Stimulated activated CD4-positive, alpha-beta T cell treated with anti-CD3 and anti-CD28 coated beads, Interleukin-2, amount 100 ng/mL, for 4 hours (primary cell): ENCODE measurements at regions not wholly inside any gene's neighbourhood (a gene's known extent, or its start where the extent isn't known, plus 50 kb on each side); places are given as distances from the start of the nearest gene placed in this dataset.
"Not testable (repeated sequence)": the region's sequence is repeated elsewhere in the genome, so short reads cannot be mapped to it uniquely, and the experiment has no call there.

Experiments
- DNase-seq: peaks from one replicate; pipeline ENCODE4 v3.0.0-alpha.2; 2020; ENCODE audit warnings: low read depth

DNA sequence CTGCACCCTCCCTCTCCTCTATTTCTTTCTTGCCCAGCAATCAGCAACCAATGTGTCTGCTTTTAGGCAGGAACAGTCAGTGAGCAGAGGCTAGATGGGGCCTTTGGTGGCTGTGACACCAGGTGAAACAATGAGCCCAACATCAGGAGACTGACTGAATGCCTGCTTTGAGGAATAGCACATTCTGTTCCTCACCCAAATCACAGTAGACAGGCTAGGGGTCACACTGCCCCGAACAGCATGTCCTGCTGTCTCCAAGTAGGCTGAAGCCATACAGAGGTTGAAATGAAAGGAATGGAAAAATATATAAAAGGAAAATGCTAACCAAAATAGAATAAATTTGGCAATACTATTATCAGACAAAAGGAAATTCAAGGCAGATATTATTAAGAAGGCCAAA is 122.5 kb upstream of the GDNF start:
- DNase-seq = no peak

DNA sequence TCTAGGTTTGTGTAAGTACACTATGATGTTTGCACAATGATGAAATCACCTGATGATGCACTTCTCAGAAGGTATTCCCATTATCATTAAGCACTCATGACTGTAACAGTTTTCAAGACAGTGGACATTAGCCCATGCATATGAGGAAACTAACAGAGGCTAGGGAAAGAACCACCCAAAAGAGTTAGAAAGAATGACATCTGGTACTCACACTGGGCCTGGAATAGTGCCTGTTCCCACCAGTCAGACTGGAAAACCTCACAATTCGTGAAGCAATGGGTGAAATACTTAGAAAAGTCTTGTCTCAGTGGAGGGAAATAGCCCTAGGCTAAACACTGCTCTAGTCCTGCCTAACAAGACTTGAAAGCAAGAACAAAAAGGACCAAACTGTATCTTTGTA is 117.4 kb upstream of the GDNF start:
- no peak for DNase-seq

DNA sequence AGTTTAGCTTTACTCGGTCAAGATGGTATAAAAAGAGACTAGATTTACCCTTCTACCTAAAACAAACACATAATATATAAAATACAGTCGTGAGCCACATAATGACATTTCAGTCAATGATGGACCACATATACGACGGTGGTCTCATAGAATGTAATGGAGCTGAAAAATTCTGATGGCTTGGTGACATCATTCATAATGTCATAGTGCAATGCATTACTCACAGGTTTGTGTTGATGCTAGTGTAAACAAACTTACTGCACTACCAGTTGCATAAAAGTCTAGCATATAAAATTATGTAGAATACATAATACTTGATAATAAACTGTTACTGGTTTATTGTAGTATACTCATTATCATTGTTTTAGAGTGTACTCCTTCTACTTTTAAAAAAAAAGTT is 115.9 kb upstream of the GDNF start:
- no peak for DNase-seq

DNA sequence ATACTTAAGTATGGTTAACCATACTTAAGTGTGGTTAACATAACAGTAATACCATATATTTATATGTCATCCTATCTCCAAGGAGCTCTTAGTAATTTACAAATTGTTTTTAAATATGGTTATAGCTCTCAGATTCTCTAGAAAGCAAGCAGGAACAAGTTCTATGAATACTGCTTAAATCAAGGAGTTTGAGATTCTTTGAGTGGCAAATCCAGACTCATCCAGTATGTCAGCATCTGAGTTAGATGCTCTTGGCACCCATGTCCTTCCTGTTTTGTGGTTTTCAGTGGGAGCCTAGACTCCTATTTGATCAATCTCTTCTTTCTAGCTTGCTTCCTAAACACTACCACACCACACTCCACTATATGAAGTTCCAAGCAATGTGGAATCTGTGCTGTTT is 114.7 kb upstream of the GDNF start:
- DNase-seq = no peak

DNA sequence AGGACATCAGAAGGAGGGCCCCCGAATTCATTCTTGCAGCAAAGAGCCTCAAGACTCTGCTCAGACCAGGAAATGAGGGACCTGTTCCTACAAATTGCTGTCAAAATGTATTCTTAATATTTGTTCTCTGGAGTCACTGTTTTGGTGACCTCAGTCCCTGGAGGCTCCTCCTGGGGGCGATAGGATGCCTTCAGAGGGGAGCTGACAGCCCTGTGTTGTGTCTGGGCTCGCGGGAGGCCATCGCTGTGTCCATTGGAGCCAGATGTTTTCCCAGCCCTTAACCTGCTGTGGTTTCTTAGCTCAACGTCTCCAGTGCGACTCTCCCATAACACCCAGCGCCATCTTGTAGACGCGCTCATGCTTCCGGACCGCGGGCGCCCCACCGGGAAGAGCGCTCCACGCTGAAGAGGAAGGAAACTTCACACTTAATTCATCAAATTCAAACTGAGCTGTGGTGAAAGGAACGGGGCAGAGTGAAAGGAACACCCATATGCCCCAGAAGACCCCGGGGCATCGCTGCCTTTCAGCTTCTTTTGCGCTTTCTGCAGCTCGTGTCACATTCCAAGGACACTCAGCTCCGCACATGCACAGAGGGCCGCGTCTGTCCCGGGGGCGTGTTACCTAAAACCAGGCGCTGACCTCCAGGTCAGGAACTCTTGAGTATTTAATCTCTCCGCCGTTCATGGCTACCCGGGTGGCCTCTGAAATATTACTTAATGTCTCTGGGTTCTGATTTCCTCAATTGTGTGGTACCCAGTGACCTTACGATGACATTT is 112.3 kb upstream of the GDNF start:
- DNase-seq = no peak

DNA sequence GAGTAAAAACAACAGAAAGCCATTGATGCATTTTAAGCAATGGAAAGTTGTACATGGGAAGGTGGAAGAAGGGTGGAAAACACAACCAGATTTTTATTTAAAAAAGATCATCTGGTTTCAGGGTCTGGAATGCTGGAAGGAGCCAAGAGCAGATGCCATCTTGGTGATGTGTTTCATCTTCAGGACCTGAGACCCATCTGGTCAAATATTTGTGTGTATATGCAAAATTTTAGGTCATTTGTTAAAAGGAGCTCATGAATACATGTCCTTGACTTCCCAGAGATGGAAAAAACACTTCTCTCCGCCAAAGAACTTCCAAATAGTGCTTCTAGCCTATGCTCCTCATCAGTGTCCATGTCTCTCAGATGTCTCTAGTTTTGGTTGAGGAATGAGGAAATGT is 110.6 kb upstream of the GDNF start:
- DNase-seq = no peak

DNA sequence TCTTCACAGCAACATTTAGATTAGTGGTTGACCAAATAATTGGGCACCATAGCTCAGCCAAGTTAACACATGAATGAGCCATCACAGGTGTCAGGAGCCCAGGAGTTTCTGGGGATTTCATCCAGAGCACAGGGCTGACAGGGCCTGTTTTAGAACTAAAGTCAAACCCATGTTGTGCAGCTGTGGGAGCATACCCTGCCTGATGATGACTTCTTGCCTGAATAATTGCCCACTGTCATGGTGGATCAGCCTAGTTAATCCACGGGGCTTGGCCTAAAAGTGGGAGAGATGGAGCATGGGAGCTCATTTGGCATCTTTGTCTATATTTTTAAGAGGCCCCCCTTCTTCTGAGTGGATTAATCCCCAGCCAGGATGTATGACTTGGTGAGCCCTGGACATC is 105.6 kb upstream of the GDNF start:
- DNase-seq = no peak

DNA sequence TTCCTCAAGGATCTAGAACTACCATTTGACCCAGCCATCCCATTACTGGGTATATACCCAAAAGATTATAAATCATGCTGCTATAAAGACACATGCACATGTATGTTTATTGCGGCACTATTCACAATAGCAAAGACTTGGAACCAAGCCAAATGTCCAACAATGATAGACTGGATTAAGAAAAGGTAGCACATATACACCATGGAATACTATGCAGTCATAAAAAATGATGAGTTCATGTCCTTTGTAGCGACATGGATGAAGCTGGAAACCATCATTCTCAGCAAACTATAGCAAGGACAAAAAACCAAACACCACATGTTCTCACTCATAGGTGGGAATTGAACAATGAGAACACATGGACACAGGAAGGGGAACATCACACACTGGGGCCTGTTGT is 103.3 kb upstream of the GDNF start:
- not testable (repeated sequence) for DNase-seq

DNA sequence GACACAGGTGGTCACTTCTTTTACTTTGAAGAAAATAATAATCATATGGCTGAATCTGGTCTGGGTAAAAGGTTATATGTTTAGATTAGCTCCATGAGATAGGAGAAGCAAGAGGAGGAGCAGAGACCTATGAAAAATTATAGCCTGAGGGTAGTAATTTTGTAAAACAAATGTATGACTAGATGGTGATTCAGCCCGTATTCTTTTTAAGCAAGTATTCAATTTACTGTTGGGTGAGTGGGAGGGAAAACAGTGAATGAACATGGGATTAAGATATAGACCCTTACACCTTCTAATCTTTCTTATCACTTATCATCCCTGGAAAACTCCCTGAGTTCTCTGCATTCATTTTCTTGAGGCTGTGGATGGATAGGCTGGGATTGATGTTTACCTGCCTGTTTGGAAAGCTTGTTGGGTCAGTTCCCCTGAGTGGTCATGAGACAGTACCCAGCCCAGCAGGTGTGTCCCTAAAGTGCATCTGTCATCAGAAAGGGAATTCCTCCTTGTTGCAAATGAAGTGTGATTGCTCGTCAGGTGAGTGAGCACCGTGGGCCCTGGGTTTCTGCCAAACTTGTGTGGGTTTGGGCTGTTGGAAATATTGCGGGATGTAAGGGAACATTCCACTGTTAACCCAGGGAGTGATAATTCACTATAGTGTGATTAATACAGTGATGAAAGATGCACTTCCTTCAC is 101.2 kb upstream of the GDNF start:
- DNase-seq = no peak

DNA sequence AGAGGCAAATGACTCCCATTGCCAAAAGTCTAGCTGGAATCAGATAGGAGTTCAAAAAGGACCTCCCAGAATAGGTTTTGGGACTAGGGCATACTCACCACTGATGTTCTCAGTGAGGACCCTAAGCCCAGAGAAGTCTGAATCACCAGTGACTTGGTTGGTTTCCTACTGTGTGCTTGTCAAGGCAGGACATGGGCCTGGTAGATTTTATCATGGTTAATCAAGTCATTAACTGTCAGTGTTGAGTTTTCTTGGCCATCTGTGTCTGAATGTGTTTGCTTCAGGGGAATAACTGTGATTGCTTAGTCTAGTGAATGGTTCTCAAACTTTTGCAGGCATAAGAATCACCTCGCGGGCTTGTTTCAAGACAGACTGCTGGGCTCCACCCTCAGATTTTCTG is 99.0 kb upstream of the GDNF start:
- DNase-seq = no peak

DNA sequence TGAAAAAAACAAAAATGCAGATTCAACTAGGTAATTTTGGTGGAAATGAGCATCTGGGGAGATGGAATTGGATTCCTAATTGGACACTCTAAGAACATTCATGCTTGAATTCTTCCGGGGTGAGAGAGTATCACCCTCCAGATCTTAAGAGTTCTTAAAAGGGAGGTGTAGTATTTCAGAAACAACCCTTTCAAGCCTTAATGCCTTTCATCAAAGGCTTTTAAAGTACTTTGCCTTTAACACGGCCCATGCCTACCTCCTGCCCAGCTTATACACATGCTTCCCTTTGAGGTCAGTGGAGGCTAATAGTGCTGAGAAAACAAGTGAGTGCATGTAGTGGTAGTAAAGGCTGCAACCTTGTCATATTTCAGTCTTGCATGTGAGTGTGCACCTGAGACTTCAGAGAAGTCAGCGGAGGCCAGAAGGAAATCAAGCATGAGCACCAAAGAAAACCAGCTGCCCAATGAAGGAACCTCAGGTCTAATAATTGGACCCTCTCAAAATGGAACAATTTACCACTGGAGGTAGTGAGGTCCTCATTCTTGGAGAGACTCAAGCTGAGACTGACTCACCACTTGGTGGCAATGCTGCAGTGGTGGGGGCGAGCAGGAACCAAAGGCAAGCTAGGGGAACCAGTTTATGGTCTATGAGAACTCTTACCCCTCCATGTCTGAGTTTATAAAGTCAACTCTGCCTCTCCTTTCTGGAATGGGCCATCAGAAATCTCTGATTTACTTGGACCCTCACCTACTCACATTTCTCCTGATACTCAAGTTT is 98.4 kb upstream of the GDNF start:
- no peak for DNase-seq

DNA sequence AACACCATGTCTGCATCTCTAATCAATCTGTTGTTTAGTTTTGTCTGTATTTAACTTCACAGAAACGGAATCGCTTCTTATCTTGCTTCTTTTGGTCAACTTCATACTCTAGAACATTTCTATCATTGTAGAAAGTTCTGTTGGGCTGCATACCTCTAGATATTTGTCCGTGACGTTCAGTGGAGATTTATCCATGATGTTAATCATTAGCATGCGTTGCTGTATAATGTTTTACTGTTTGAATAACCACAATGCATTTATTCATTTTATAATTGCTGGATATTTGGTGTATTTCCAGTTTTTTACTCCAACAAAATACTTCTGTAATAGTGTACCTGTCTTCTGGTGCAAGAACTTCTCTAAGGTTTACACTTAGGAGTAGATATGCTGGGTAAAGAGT is 96.2 kb upstream of the GDNF start:
- DNase-seq = no peak

DNA sequence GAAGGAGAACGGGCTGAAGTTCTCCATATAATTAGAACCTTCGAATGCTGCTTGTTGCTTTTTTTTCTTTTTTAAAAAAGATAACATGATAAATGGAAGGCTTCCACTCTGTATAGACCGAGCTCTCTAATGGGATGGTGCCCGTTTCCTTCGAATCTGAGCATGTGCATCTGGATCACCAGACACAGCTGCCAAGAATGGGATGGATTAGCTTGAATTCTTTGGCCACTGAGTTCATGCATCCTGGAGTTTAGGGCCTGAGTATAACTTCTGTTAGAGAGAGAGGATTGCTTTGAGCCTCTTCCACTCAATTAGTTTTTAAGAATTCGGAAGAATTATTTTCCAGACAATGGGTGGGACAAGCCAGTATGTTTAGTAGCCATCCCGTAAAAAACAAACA is 93.7 kb upstream of the GDNF start:
- no peak for DNase-seq

DNA sequence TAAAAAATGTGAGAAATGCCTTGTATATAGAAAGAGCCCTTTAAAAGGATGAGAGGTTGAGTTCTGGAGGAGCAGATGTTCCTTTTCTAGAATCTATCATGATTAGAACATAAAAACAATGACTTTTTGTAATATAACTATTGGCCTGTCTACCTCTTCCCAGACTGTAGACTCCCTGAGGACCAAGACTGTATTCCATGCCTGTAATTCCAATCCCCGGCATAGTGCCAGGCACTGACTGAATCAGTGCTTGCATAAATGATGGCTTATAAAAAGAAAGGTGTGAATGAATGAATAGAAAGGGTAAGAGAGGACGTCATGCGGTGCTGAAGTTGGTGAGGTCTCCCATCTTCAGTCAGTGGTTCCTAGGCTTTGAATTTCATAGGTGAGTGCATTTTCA is 92.6 kb upstream of the GDNF start:
- DNase-seq = no peak

DNA sequence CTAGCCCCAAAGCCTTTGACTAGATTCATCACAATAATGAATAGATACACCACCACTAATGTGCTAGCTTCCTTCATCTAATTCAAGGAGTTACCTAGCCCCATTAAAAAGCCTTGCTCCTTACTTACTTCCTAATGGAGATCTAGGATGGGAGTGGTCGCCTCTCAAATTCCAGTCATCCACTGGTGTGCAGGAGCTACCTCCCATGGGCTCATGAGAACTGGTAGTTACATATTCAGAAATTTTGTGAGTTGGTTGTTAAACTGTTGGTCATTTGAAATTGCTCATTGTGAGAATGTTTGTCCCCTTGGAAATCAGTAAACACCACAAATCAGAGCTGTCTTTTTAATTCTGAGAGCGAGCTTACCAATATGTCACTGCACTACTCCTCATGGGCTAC is 91.7 kb upstream of the GDNF start:
- no peak for DNase-seq

DNA sequence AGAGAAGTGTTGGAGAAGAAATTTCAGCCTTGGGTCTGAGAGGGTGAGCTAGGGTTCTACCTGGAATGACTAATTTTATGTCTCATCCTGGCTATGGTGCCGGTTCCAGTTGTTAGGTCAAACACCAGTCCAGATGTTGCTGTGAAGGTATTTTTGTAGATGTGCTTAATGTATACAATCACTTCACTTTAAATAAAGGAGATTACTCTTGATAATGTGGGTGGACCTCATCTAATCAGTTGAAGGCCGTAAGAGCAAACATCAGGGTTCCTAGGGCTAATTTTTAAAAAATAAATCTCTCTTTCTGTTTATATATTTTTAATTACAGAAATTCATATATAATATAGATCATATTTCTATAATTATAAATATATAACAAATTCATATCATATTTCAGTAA is 90.5 kb upstream of the GDNF start:
- no peak for DNase-seq

DNA sequence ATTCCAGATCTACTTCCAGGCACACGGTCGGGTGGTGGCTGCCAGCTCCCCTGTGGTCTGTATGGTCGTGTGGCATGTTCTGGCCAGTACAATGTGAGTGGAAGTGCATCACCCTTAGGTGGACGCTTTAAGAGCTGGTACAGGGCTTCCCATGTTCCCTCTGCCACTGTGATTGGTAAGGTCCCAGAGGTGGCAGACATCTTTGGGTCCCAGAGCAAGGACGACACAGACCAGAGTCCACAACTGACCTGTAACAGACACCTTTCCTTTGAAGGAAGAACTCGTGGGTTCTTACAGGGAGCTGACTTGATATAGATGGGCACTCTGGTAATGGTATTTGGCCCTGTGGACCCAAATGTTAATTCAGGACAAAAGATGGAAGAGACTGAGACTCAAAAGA is 90.0 kb upstream of the GDNF start:
- DNase-seq = no peak

DNA sequence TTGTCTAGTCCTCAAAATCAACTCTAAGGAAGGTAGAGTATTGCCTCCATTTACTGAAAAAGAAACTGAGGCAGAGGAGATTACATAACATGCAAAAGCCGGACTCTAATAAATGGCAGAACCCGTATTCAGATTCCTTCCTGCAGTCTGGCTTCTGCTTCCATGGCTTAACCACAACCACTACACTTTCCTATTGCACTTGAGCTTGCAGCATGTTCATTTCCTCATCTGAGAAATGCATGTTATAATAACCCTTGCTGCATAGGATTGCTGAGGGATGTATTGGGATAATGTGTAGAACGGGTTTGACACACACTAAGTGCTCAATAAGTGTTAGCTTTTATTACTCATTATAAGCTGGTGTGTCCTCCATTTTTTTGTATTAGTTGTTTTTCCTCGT is 87.9 kb upstream of the GDNF start:
- not testable (repeated sequence) for DNase-seq

DNA sequence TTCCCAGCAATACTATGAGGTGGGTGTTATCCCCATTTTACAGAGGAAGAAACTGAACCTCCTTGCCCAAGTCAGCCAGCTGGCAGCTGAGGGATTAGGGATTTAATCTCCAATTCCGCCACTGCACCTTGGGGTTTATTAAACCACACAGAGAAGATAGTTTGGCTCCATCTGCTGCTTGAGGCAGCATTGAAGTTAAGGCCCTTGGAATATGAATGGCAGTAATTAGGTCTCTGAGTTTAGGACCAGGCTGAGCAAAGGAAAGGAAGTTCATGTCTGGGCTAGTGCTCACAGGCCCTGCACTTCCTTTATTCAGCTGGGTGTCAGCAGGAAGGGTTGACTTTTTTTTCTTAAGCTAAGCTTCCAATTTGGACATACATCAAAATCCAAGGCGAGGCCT is 86.9 kb upstream of the GDNF start:
- no peak for DNase-seq

DNA sequence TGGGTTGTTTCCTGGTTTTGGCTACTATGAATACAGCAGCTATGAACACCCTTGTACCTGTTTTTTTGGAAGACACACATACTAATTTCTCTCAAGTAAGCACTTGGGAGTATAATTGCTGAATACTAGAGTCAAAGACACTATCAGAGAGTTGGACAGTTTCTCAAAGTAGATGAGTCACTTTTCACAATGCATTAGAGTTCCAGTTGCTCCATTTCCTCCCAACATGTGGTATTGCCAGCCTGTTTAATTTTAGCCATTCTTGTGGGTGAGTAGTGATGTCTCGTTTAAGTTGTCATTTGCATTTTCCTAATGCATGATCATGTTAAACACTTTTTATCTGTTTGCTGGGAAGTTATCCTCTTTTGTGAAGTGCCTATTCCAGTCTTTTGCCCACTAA is 81.6 kb upstream of the GDNF start:
- DNase-seq = no peak

DNA sequence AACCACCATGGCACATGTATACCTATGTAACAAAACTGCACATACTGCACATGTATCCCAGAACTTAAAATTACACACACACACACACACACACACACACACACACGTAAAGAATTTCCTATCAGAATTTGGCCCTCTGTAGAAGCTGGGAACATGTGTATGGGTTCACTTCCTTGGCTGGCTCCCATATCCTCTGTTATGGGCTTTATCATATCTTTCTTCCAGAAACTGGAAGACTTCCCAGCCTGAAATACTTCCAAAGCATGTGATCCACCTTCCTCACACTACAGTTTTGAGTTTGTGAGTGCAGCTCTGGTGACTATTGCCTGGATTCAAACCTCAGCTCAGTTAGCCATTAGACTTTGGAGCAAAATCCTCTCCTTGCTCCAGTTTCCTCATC is 78.6 kb upstream of the GDNF start:
- DNase-seq = no peak

DNA sequence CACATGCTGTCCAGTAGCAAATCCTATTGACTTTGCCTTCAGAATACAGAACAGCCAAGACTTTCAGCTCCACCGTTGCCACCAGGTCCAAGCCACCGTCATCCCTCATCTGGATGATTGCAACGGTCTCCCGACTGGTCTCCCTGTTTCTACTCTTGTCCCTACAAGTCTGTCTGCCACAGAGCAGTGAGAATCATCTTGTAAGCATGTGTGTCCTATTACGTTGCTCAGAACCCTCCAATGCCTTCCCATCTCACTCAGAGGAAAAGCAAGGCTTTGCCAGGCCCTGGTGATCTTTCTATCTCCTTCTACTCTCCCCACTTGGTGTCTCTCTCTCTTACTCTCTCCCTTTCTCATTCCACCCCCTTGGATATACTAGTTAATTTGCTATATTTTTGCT is 76.7 kb upstream of the GDNF start:
- no peak for DNase-seq

DNA sequence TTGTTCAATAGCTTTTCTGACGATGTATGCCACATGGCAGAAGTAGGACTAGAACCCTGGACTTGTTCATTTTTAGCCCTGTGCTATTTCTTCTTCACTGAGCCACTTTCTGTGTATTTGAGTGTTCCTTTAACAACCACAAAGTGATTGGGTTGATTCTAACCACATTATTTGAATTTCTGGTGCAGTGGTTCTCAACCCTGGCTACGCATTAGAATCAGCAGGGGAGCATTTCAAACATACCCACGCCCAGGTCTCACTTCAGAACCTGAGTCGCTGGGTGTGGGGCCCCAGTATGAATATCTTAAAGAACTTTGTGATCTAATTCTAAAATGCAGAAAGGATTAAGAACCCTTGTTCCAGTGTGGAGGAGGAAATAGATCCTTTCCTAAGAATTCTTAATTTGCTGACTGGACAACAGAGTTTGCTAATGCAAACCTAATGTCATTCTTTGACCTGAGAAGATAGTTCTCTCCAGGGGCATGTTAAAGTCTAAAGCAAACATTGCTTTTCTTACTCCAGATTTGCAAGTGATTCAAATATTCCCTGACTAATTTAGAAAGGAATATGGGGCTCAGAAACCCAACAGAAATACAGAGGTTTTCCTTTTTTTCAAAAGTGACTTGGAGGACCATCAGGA is 75.4 kb upstream of the GDNF start:
- DNase-seq = no peak
